ENCODE measurements at regions not wholly inside any gene's neighbourhood (a gene's known extent, or its start where the extent isn't known, plus 50 kb on each side); places are given as distances from the start of the nearest gene placed in this dataset.

DNA sequence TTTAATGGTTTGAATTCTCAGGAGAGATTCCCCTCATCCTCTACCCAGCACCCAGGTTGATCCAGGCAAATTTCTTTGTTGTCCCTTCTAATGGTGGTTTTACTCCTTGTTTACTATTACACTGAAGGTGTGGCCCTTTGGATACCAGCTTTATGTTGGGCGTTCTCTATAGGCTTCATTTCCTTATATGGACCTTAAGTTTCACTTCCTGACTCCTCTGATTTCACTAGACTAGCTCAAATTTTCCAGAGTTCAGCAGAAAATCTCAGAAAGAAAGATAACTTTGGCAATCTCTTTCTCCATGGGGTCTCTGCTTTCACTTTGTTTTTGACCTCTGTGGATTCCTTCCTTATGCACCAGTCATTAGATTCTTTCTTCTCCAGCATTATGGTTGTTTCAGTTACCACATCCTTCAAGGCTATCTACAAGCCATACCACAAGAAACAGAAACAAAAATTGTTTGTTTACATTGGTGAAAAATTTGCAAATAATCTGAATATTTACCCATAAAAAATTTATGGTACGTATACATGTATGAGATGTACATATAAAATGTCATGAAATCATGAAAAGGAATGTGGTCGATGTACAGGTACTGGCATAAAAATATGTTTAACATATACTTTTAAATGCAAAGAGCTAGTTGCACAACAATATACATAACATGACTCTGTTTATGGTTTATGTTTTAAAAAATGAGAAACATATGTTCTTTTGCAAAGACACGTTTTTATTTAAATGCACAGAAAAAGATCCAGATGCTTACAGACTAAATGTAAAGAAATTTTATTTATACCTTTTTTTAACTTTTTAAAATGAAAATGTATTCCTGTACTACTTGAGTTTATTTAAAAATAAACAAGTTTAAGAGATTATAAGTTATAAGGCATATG, 212.6 kb downstream of the LACC1 start:
- H3K27ac ChIP-seq: no peak overlapping the region
- no peak overlapping the region for H3K4me2 ChIP-seq (ENCODE audit: unreplicated experiment)

DNA sequence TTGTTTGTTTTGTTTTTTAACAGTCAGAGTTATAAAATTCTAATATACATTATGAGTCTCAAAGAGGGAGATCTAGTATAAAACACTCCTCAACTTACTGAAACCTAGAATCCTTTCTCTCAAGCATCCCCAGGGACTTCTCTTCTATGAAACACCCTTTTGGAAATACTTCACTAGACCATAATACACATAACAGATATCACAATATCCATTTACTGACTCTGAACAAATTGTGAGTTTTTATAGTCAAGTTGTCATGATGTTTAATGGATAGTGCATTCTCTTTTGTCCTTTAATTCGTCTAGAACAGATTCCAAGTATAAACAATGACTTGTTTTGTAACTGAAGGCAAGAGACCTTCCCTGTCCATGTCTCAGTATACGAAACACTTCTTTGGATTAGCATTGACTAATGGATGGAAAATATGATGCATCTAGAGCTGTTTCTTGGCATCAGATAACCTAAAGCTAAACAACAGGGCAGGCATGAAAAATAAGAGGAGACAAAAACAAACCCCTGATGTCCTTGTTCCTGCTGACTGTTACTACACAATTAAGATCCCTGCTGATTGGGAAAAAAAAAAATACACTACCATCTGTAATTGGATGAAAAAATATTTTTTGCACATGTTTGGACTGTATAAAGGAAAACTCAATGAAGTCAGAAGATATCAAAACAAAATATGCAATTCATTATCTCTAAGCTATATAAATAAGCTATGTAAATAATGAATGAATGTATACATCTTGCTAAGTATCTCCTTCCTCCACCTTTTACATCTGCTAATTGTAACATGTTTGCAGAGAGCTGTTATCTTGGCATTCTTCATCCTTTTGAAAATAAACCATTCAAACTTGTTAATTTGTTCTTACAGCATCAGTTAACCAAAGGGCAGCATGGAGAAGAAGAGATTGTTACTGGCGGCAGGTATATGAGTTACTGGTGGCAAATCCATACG, 214.2 kb downstream of the LACC1 start:
- Histone ChIP-seq H3K27ac (no peak overlapping the region), H3K9ac (no peak overlapping the region), H3K36me3 (ENCODE audit: low read depth) (no peaks in the 10 kb centered on the region), H3K9me2 (ENCODE audit: insufficient read depth) (no peaks in the 10 kb centered on the region), H4K20me1 (ENCODE audit: insufficient read depth) (no peaks in the 10 kb centered on the region), H3K4me2 (ENCODE audit: unreplicated experiment) (no peak overlapping the region), H3K27me3 (replicated peaks; ENCODE audit: insufficient read depth) (peaks cover 12% of the 10 kb centered on the region), H3K4me1 (ENCODE audit: insufficient read depth) (no peaks in the 10 kb centered on the region), H3K9me3 (ENCODE audit: low read depth) (no peaks in the 10 kb centered on the region), H3F3A (ENCODE audit: insufficient read depth) (no peaks in the 10 kb centered on the region), H3K4me3 (no peak overlapping the region), H2AFZ (no peak overlapping the region), H3K79me2 (ENCODE audit: insufficient read depth) (no peaks in the 10 kb centered on the region)
- in situ Hi-C loops (cut with MboI): no loop called here
- WGBS, 2 experiments (ENCODE audit: low coverage in 1 of 2, low lambda C conversion rate in 2 of 2, missing lambda C conversion rate in 2 of 2): 16 to 23% methylated on average over 4 of the region's 4 CpGs
- TF ChIP-seq EZH2phosphoT487 (IDR thresholded peaks at IDR 0.05; ENCODE audit: insufficient read depth, low read depth): no peak
- TF ChIP-seq EZH2 (IDR thresholded peaks at IDR 0.05; ENCODE audit: insufficient read depth, poor library complexity, severe bottlenecking): no peak
- DNase-seq: no peak

More for the DNA sequence above, 212.6 kb downstream of the LACC1 start:
- H3K4me1 ChIP-seq (ENCODE audit: insufficient read depth): no peaks in the 10 kb centered on the region
- in situ Hi-C loops (cut with MboI): no loop called here
- no peaks in the 10 kb centered on the region for H3K9me2 ChIP-seq (ENCODE audit: insufficient read depth)
- H3K9me3 ChIP-seq (ENCODE audit: low read depth): no peaks in the 10 kb centered on the region
- peaks cover 12% of the 10 kb centered on the region for H3K27me3 ChIP-seq (replicated peaks; ENCODE audit: insufficient read depth)
- no peaks in the 10 kb centered on the region for H3F3A ChIP-seq (ENCODE audit: insufficient read depth)
- 56 to 57% methylated on average over 4 of the region's 4 CpGs for WGBS, 2 experiments (ENCODE audit: low coverage in 1 of 2, low lambda C conversion rate in 2 of 2, missing lambda C conversion rate in 2 of 2)
- no peaks in the 10 kb centered on the region for H3K79me2 ChIP-seq (ENCODE audit: insufficient read depth)
- H3K36me3 ChIP-seq (ENCODE audit: low read depth): no peaks in the 10 kb centered on the region
- no peak for DNase-seq
- no peak overlapping the region for H3K9ac ChIP-seq
- no peak overlapping the region for H2AFZ ChIP-seq
- no peak overlapping the region for H3K4me3 ChIP-seq
- TF ChIP-seq EZH2phosphoT487 (IDR thresholded peaks at IDR 0.05; ENCODE audit: insufficient read depth, low read depth): no peak
- TF ChIP-seq EZH2 (IDR thresholded peaks at IDR 0.05; ENCODE audit: insufficient read depth, poor library complexity, severe bottlenecking): no peak
- no peaks in the 10 kb centered on the region for H4K20me1 ChIP-seq (ENCODE audit: insufficient read depth)

DNA sequence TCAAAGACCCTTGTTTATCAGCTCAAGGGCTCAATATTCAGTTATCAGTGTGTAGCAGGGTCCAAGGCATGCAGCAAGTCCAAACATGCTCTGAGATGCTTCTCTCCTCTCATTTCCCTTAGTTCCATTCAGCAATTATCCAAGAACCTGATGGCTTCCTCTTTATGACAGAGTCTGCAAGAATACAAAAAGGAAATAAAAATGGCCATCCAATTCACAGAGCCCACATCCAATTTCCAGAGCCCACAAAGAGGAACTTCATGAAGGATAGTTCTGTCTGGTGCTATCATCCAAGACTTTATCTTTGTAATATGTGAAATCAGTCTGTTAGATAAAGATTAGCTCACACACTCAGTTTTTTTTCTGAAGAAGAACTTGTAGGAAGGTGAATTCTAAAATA, 217.2 kb downstream of the LACC1 start:
- Histone ChIP-seq H3K9ac (no peak overlapping the region), H3K4me2 (ENCODE audit: unreplicated experiment) (no peak overlapping the region), H2AFZ (no peak overlapping the region), H3K79me2 (ENCODE audit: insufficient read depth) (no peaks in the 10 kb centered on the region), H3K27ac (no peak overlapping the region), H3K27me3 (replicated peaks; ENCODE audit: insufficient read depth) (peaks cover 10% of the 10 kb centered on the region; the same call in 1 of the 2 replicates), H3K4me1 (ENCODE audit: insufficient read depth) (no peaks in the 10 kb centered on the region), H4K20me1 (ENCODE audit: insufficient read depth) (no peaks in the 10 kb centered on the region), H3K9me3 (ENCODE audit: low read depth) (no peaks in the 10 kb centered on the region), H3K4me3 (no peak overlapping the region), H3K36me3 (ENCODE audit: low read depth) (no peaks in the 10 kb centered on the region), H3F3A (ENCODE audit: insufficient read depth) (no peaks in the 10 kb centered on the region), H3K9me2 (ENCODE audit: insufficient read depth) (no peaks in the 10 kb centered on the region)
- in situ Hi-C loops (cut with MboI): no loop called here
- DNase-seq: no peak
- TF ChIP-seq EZH2phosphoT487 (IDR thresholded peaks at IDR 0.05; ENCODE audit: insufficient read depth, low read depth) (no peak), EZH2 (IDR thresholded peaks at IDR 0.05; ENCODE audit: insufficient read depth, poor library complexity, severe bottlenecking) (no peak)

DNA sequence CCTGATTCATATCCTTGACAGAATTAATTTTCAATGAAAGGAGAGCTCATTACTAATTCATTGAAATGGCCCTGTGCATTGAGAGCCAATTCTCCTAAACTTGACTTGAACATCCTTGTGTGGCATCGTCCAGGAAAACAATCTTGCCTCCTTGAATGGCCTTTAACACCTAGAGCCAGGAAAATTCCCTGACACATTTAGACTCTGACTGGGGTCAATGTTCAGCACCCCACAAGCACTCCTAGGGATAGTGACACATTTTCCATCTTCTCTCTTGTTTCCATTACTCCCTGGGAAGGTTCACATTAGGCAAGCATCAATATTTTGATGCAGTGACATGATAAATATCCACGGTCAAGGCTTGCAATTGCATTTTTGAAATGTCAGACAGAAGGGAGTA, 218.9 kb downstream of the LACC1 start:
- Histone ChIP-seq H3K4me3 (no peak overlapping the region), H3K27ac (no peak overlapping the region), H3K9me3 (ENCODE audit: low read depth) (no peaks in the 10 kb centered on the region), H3K9me2 (ENCODE audit: insufficient read depth) (no peaks in the 10 kb centered on the region), H3K79me2 (ENCODE audit: insufficient read depth) (no peaks in the 10 kb centered on the region), H3F3A (ENCODE audit: insufficient read depth) (no peaks in the 10 kb centered on the region), H3K27me3 (replicated peaks; ENCODE audit: insufficient read depth) (peaks cover 20% of the 10 kb centered on the region), H3K36me3 (ENCODE audit: low read depth) (no peaks in the 10 kb centered on the region), H3K4me2 (ENCODE audit: unreplicated experiment) (no peak overlapping the region), H4K20me1 (ENCODE audit: insufficient read depth) (no peaks in the 10 kb centered on the region), H2AFZ (no peak overlapping the region), H3K4me1 (ENCODE audit: insufficient read depth) (no peaks in the 10 kb centered on the region), H3K9ac (no peak overlapping the region)
- no peak for DNase-seq
- TF ChIP-seq EZH2 (IDR thresholded peaks at IDR 0.05; ENCODE audit: insufficient read depth, poor library complexity, severe bottlenecking): no peak
- TF ChIP-seq EZH2phosphoT487 (IDR thresholded peaks at IDR 0.05; ENCODE audit: insufficient read depth, low read depth): no peak
- in situ Hi-C loops (cut with MboI): no loop called here
- WGBS, 2 experiments (ENCODE audit: low coverage in 1 of 2, low lambda C conversion rate in 2 of 2, missing lambda C conversion rate in 2 of 2): 51 to 67% methylated on average over 2 of the region's 2 CpGs

Measured in GM23248 (cell line).